ENCODE measurements at regions not wholly inside any gene's neighbourhood (a gene's known extent, or its start where the extent isn't known, plus 50 kb on each side); places are given as distances from the start of the nearest gene placed in this dataset.

GRCh38 chr5:44983006-44983405, 174.3 kb downstream of the MRPS30 start:
- Histone ChIP-seq H3K4me1 (ENCODE audit: control insufficient read depth, insufficient read depth, low read length) (no peaks in the 10 kb centered on the region), H3K4me3 (ENCODE audit: low read depth, low read length) (no peak overlapping the region), H3K36me3 (ENCODE audit: control insufficient read depth in 2 of 2, insufficient read depth in 1 of 2, low read length in 2 of 2) (no peaks in the 10 kb centered on the region), H3K27ac (ENCODE audit: extremely low read depth, low read depth, low read length) (no peak overlapping the region), H3K9me3 (ENCODE audit: control insufficient read depth, insufficient read depth, low read depth, low read length) (no peaks in the 10 kb centered on the region)
- ChIA-PET POLR2A (no interaction called here), CTCF (no interaction called here)
- TF ChIP-seq TRIM28 (IDR thresholded peaks at IDR 0.05; ENCODE audit: borderline replicate concordance, low read length) = peak; percentile 88; the same call in 1 of the 2 replicates
- TF ChIP-seq SETDB1 (IDR thresholded peaks at IDR 0.05; ENCODE audit: insufficient read length, low read length) = peak; percentile 67
- TF ChIP-seq HIC1 (tag by site-specific recombination; IDR thresholded peaks at IDR 0.05) = no peak

GRCh38 chr5:44987026-44987425, 178.3 kb downstream of the MRPS30 start:
- no peaks in the 10 kb centered on the region for H3K9me3 ChIP-seq (ENCODE audit: control insufficient read depth, insufficient read depth, low read depth, low read length)
- TF ChIP-seq ZNF629 (tag by site-specific recombination; IDR thresholded peaks at IDR 0.05) (no peak), ZNF132 (tag by site-specific recombination; IDR thresholded peaks at IDR 0.05; ENCODE audit: borderline replicate concordance) (no peak), ZNF692 (tag by site-specific recombination; IDR thresholded peaks at IDR 0.05) (no peak), INSM2 (tag by site-specific recombination; IDR thresholded peaks at IDR 0.05) (no peak), ZNF658 (tag by site-specific recombination; IDR thresholded peaks at IDR 0.05) (no peak), ZNF280C (tag by site-specific recombination; IDR thresholded peaks at IDR 0.05) (no peak)
- CTCF ChIA-PET = no interaction called here

GRCh38 chr5:44991693-44992092, 182.9 kb downstream of the MRPS30 start:
- no peaks in the 10 kb centered on the region for H3K9me3 ChIP-seq (ENCODE audit: control insufficient read depth, insufficient read depth, low read depth, low read length)
- no peak overlapping the region for H3K27ac ChIP-seq (ENCODE audit: extremely low read depth, low read depth, low read length)
- H3K36me3 ChIP-seq (ENCODE audit: control insufficient read depth in 2 of 2, insufficient read depth in 1 of 2, low read length in 2 of 2) = no peaks in the 10 kb centered on the region
- no peak overlapping the region for H3K4me3 ChIP-seq (ENCODE audit: low read depth, low read length)
- H3K4me1 ChIP-seq (ENCODE audit: control insufficient read depth, insufficient read depth, low read length) = no peaks in the 10 kb centered on the region
- ChIA-PET CTCF (interaction anchor here (0.6 kb wide), 1 partner anchor 266 kb away, joined by 3 read pairs; no protein-coding TSS in a partner anchor), POLR2A (no interaction called here)
- TF ChIP-seq ZNF658 (tag by site-specific recombination; IDR thresholded peaks at IDR 0.05) = no peak
- no peak for TF ChIP-seq SALL2 (tag by site-specific recombination; IDR thresholded peaks at IDR 0.05; ENCODE audit: borderline replicate concordance)
- no peak for TF ChIP-seq ZBTB7A (tag by site-specific recombination; IDR thresholded peaks at IDR 0.05; ENCODE audit: low read depth)

More at GRCh38 chr5:44987026-44987425, 178.3 kb downstream of the MRPS30 start:
- Histone ChIP-seq H3K4me3 (ENCODE audit: low read depth, low read length) (no peak overlapping the region), H3K36me3 (ENCODE audit: control insufficient read depth in 2 of 2, insufficient read depth in 1 of 2, low read length in 2 of 2) (no peaks in the 10 kb centered on the region), H3K27ac (ENCODE audit: extremely low read depth, low read depth, low read length) (no peak overlapping the region), H3K4me1 (ENCODE audit: control insufficient read depth, insufficient read depth, low read length) (no peaks in the 10 kb centered on the region)
- POLR2A ChIA-PET = no interaction called here

Data from HEK293 (cell line).